ENCODE measurements at regions not wholly inside any gene's neighbourhood (a gene's known extent, or its start where the extent isn't known, plus 50 kb on each side); places are given as distances from the start of the nearest gene placed in this dataset.
A peak's percentile ranks its signal among the peaks of the same experiment; 100 is the strongest.
"Not testable (repeated sequence)": the region's sequence is repeated elsewhere in the genome, so short reads cannot be mapped to it uniquely, and the experiment has no call there.

- WGBS, 2 donors, result 62 to 63% methylated on average over 1 of the region's 1 CpG
- Histone ChIP-seq H3K36me3 (ENCODE audit: control insufficient read depth in 1 of 2, insufficient read depth in 2 of 2, low read length in 1 of 2) (no peaks in the 10 kb centered on the region), H3K4me1 (ENCODE audit: control insufficient read depth in 1 of 2, insufficient read depth in 2 of 2, low read length in 2 of 2) (no peaks in the 10 kb centered on the region), H3K27me3 (ENCODE audit: control insufficient read depth in 1 of 2, insufficient read depth in 2 of 2, low read length in 1 of 2) (no peaks in the 10 kb centered on the region), H3K27ac (ENCODE audit: low read depth in 1 of 2, low read length in 2 of 2) (no peak overlapping the region), H3K4me3 (ENCODE audit: low read length in 2 of 2) (no peak overlapping the region), H3K9me3 (ENCODE audit: control insufficient read depth, low read length) (no peaks in the 10 kb centered on the region)
- intact Hi-C loops (cut with DNase I), result no loop called here
- no peak for ATAC-seq (ENCODE audit: low FRiP score)
- no peak for DNase-seq
Observed at GRCh38 chr14:34056046-34056445, 105.2 kb upstream of the EGLN3 start.

- Histone ChIP-seq H3K36me3 (ENCODE audit: control insufficient read depth in 1 of 2, insufficient read depth in 2 of 2, low read length in 1 of 2) (no peaks in the 10 kb centered on the region), H3K9me3 (ENCODE audit: control insufficient read depth, low read length) (no peaks in the 10 kb centered on the region), H3K27ac (ENCODE audit: low read depth in 1 of 2, low read length in 2 of 2) (no peak overlapping the region), H3K27me3 (ENCODE audit: control insufficient read depth in 1 of 2, insufficient read depth in 2 of 2, low read length in 1 of 2) (no peaks in the 10 kb centered on the region), H3K4me1 (ENCODE audit: control insufficient read depth in 1 of 2, insufficient read depth in 2 of 2, low read length in 2 of 2) (no peaks in the 10 kb centered on the region), H3K4me3 (ENCODE audit: low read length in 2 of 2) (no peak overlapping the region)
- ATAC-seq (ENCODE audit: low FRiP score), result no peak
- intact Hi-C loops (cut with DNase I), result no loop called here
- no peak for DNase-seq
- WGBS, 2 donors, result 95 to 100% methylated on average over 2 of the region's 2 CpGs
Observed at GRCh38 chr14:34055157-34055950, 104.5 kb upstream of the EGLN3 start.

GRCh38 chr14:34053666-34054065 is 102.8 kb upstream of the EGLN3 start:
- Histone ChIP-seq H3K4me3 (ENCODE audit: low read length in 2 of 2) (no peak overlapping the region), H3K36me3 (ENCODE audit: control insufficient read depth in 1 of 2, insufficient read depth in 2 of 2, low read length in 1 of 2) (no peaks in the 10 kb centered on the region), H3K27ac (ENCODE audit: low read depth in 1 of 2, low read length in 2 of 2) (no peak overlapping the region), H3K9me3 (ENCODE audit: control insufficient read depth, low read length) (no peaks in the 10 kb centered on the region), H3K27me3 (ENCODE audit: control insufficient read depth in 1 of 2, insufficient read depth in 2 of 2, low read length in 1 of 2) (no peaks in the 10 kb centered on the region), H3K4me1 (ENCODE audit: control insufficient read depth in 1 of 2, insufficient read depth in 2 of 2, low read length in 2 of 2) (no peaks in the 10 kb centered on the region)
- WGBS, 2 donors, result 73 to 77% methylated on average over 3 of the region's 3 CpGs
- DNase-seq, result peak in 1 of 2 donors; percentile 55
- intact Hi-C loops (cut with DNase I), result no loop called here
- peak; percentile 82 for ATAC-seq (ENCODE audit: low FRiP score)

- no peaks in the 10 kb centered on the region for H3K9me3 ChIP-seq (ENCODE audit: control insufficient read depth, low read length)
- H3K27ac ChIP-seq (ENCODE audit: low read depth in 1 of 2, low read length in 2 of 2), result no peak overlapping the region
- 82 to 93% methylated on average over 5 of the region's 5 CpGs for WGBS, 2 donors
- ATAC-seq (ENCODE audit: low FRiP score), result peak; percentile 51
- intact Hi-C loops (cut with DNase I), result no loop called here
- no peak overlapping the region for H3K4me3 ChIP-seq (ENCODE audit: low read length in 2 of 2)
- peak in 1 of 2 donors; percentile 55 for DNase-seq
- H3K27me3 ChIP-seq (ENCODE audit: control insufficient read depth in 1 of 2, insufficient read depth in 2 of 2, low read length in 1 of 2), result no peaks in the 10 kb centered on the region
- H3K4me1 ChIP-seq (ENCODE audit: control insufficient read depth in 1 of 2, insufficient read depth in 2 of 2, low read length in 2 of 2), result no peaks in the 10 kb centered on the region
- H3K36me3 ChIP-seq (ENCODE audit: control insufficient read depth in 1 of 2, insufficient read depth in 2 of 2, low read length in 1 of 2), result no peaks in the 10 kb centered on the region
Observed at GRCh38 chr14:34052658-34053014, 101.8 kb upstream of the EGLN3 start.

- DNase-seq, result no peak
- no peaks in the 10 kb centered on the region for H3K36me3 ChIP-seq (ENCODE audit: control insufficient read depth in 1 of 2, insufficient read depth in 2 of 2, low read length in 1 of 2)
- no peaks in the 10 kb centered on the region for H3K27me3 ChIP-seq (ENCODE audit: control insufficient read depth in 1 of 2, insufficient read depth in 2 of 2, low read length in 1 of 2)
- no peak overlapping the region for H3K27ac ChIP-seq (ENCODE audit: low read depth in 1 of 2, low read length in 2 of 2)
- 81 to 90% methylated on average over 5 of the region's 5 CpGs for WGBS, 2 donors
- H3K4me3 ChIP-seq (ENCODE audit: low read length in 2 of 2), result no peak overlapping the region
- ATAC-seq (ENCODE audit: low FRiP score), result peak; percentile 62
- intact Hi-C loops (cut with DNase I), result no loop called here
- no peaks in the 10 kb centered on the region for H3K4me1 ChIP-seq (ENCODE audit: control insufficient read depth in 1 of 2, insufficient read depth in 2 of 2, low read length in 2 of 2)
- no peaks in the 10 kb centered on the region for H3K9me3 ChIP-seq (ENCODE audit: control insufficient read depth, low read length)
Observed at GRCh38 chr14:34051966-34052657, 101.2 kb upstream of the EGLN3 start.

- Histone ChIP-seq H3K4me1 (ENCODE audit: control insufficient read depth in 1 of 2, insufficient read depth in 2 of 2, low read length in 2 of 2) (no peaks in the 10 kb centered on the region), H3K36me3 (ENCODE audit: control insufficient read depth in 1 of 2, insufficient read depth in 2 of 2, low read length in 1 of 2) (no peaks in the 10 kb centered on the region), H3K27ac (ENCODE audit: low read depth in 1 of 2, low read length in 2 of 2) (no peak overlapping the region), H3K4me3 (ENCODE audit: low read length in 2 of 2) (no peak overlapping the region), H3K9me3 (ENCODE audit: control insufficient read depth, low read length) (no peaks in the 10 kb centered on the region), H3K27me3 (ENCODE audit: control insufficient read depth in 1 of 2, insufficient read depth in 2 of 2, low read length in 1 of 2) (no peaks in the 10 kb centered on the region)
- intact Hi-C loops (cut with DNase I), result no loop called here
- no peak for ATAC-seq (ENCODE audit: low FRiP score)
- WGBS, 2 donors, result 97% methylated on average over 1 of the region's 1 CpG
- DNase-seq, result no peak
Observed at GRCh38 chr14:34050606-34051005, 99.7 kb upstream of the EGLN3 start.

- no peaks in the 10 kb centered on the region for H3K9me3 ChIP-seq (ENCODE audit: control insufficient read depth, low read length)
- no peaks in the 10 kb centered on the region for H3K36me3 ChIP-seq (ENCODE audit: control insufficient read depth in 1 of 2, insufficient read depth in 2 of 2, low read length in 1 of 2)
- H3K4me1 ChIP-seq (ENCODE audit: control insufficient read depth in 1 of 2, insufficient read depth in 2 of 2, low read length in 2 of 2), result no peaks in the 10 kb centered on the region
- H3K27ac ChIP-seq (ENCODE audit: low read depth in 1 of 2, low read length in 2 of 2), result no peak overlapping the region
- WGBS, 2 donors, result 68 to 70% methylated on average over 5 of the region's 5 CpGs
- DNase-seq (no peak), ATAC-seq (ENCODE audit: low FRiP score) (no peak)
- intact Hi-C loops (cut with DNase I), result no loop called here
- H3K27me3 ChIP-seq (ENCODE audit: control insufficient read depth in 1 of 2, insufficient read depth in 2 of 2, low read length in 1 of 2), result no peaks in the 10 kb centered on the region
- no peak overlapping the region for H3K4me3 ChIP-seq (ENCODE audit: low read length in 2 of 2)
Observed at GRCh38 chr14:34049790-34050189, 98.9 kb upstream of the EGLN3 start.

GRCh38 chr14:34049187-34049586 is 98.3 kb upstream of the EGLN3 start:
- H3K27me3 ChIP-seq (ENCODE audit: control insufficient read depth in 1 of 2, insufficient read depth in 2 of 2, low read length in 1 of 2); DNase-seq; H3K36me3 ChIP-seq (ENCODE audit: control insufficient read depth in 1 of 2, insufficient read depth in 2 of 2, low read length in 1 of 2); H3K4me3 ChIP-seq (ENCODE audit: low read length in 2 of 2); intact Hi-C loops (cut with DNase I); ATAC-seq (ENCODE audit: low FRiP score); H3K27ac ChIP-seq (ENCODE audit: low read depth in 1 of 2, low read length in 2 of 2); H3K9me3 ChIP-seq (ENCODE audit: control insufficient read depth, low read length); H3K4me1 ChIP-seq (ENCODE audit: control insufficient read depth in 1 of 2, insufficient read depth in 2 of 2, low read length in 2 of 2): not testable (repeated sequence)
- 97 to 98% methylated on average over 7 of the region's 7 CpGs for WGBS, 2 donors
